ENCODE measurements at regions not wholly inside any gene's neighbourhood (a gene's known extent, or its start where the extent isn't known, plus 50 kb on each side); places are given as distances from the start of the nearest gene placed in this dataset.

- ChIA-PET CTCF (no interaction called here), POLR2A (no interaction called here)
- no peak for DNase-seq (ENCODE audit: low read depth, low spot score)
- TF ChIP-seq REST (IDR thresholded peaks at IDR 0.05; ENCODE audit: insufficient read depth in 1 of 2, low read depth in 2 of 2, low read length in 1 of 2), result peak; percentile 77 to 78
- no peak for TF ChIP-seq SIN3A (IDR thresholded peaks at IDR 0.05; ENCODE audit: borderline replicate concordance, insufficient read depth, low read depth, low read length)
- TF ChIP-seq TCF7L2 (IDR thresholded peaks at IDR 0.05; ENCODE audit: low read depth, low read length), result no peak
- peak; percentile 16; the same call in 1 of the 2 replicates for TF ChIP-seq CTCF (IDR thresholded peaks at IDR 0.05)
- BruUV-seq (replicated peaks), result no TSS peak
- Histone ChIP-seq H3K36me3 (ENCODE audit: control insufficient read depth, insufficient read depth, low read length) (no peaks in the 10 kb centered on the region), H3K4me3 (ENCODE audit: low read depth in 2 of 2, low read length in 2 of 2) (no peak overlapping the region), H3K4me1 (ENCODE audit: control insufficient read depth, insufficient read depth, low read length) (no peaks in the 10 kb centered on the region), H3K9me3 (ENCODE audit: control insufficient read depth, insufficient read depth, low read depth, low read length) (no peaks in the 10 kb centered on the region), H3K27ac (ENCODE audit: low read length) (no peak overlapping the region), H3K27me3 (ENCODE audit: control insufficient read depth, insufficient read depth, low read length) (no peaks in the 10 kb centered on the region)
- in situ Hi-C loops (cut with HindIII; ENCODE audit: low pct_unique_long_range_greater_than_20kb, low sequenced_read_pairs) (no loop called here), intact Hi-C loops (cut with micrococcal nuclease; ENCODE audit: unreplicated experiment) (no loop called here)
- no peak for ATAC-seq
These were observed 52.5 kb upstream of the VKORC1L1 start for GRCh38 chr7:65820287-65820950.
